ENCODE measurements at regions not wholly inside any gene's neighbourhood (a gene's known extent, or its start where the extent isn't known, plus 50 kb on each side); places are given as distances from the start of the nearest gene placed in this dataset.

DNA sequence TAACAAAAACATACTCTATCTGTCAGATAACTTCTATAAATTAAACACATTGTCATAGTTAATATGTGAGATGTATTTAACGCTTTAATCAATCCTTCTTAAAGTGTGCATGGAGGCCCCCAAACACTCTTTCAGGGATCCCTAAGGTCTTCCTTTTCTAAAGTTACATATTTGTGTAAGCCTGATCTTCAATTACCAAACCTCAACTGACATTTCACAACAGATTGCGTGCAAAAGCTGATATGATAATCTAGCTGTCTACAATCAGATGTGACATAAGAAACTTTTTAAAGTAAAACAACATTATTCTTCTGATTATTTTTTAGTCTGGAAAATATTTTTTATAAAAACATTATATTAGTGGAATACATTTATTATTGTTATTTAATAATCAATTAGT lies 1850.4 kb downstream of the OLFM4 start:
- no peak overlapping the region for H3K27ac Mint-ChIP-seq
- ATAC-seq (replicated peaks), result no peak

DNA sequence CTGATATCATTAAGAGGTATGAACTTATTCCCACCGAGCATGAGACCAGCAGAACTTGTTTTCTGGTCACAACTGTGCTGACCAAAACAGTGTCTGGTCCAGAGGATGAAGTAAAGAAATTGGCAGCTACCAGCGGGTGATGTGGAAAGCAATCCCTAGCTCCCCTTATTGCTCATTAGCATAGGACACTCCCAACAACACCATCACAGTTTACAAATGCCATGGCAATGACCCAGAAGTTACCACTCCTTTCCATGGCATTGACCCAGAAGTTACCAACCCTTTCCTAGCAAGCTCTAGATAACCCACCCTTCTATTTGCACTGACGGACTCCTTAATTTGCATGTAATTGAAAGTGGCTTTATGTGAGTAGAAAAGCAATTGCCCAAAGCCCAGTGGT lies 1856.1 kb downstream of the OLFM4 start:
- H3K27ac Mint-ChIP-seq, result no peak overlapping the region
- ATAC-seq (replicated peaks), result no peak
- no peaks in the 10 kb centered on the region for H3K4me1 Mint-ChIP-seq

More for the DNA sequence above, 1850.4 kb downstream of the OLFM4 start:
- H3K9me3 Mint-ChIP-seq, result peaks cover 12% of the 10 kb centered on the region
- no peak overlapping the region for H3K4me3 Mint-ChIP-seq
- H3K36me3 Mint-ChIP-seq (ENCODE audit: low read depth), result no peaks in the 10 kb centered on the region
- H3K27me3 Mint-ChIP-seq, result no peaks in the 10 kb centered on the region
- H3K4me1 Mint-ChIP-seq, result no peaks in the 10 kb centered on the region

GRCh38 chr13:54890976-54891375 lies 1862.4 kb downstream of the OLFM4 start:
- Mint-ChIP-seq H3K9me3 (peaks cover 25% of the 10 kb centered on the region), H3K36me3 (ENCODE audit: low read depth) (no peaks in the 10 kb centered on the region), H3K27me3 (no peaks in the 10 kb centered on the region), H3K4me3 (no peak overlapping the region), H3K27ac (no peak overlapping the region), H3K4me1 (no peaks in the 10 kb centered on the region)
- ATAC-seq (replicated peaks), result no peak

More for the DNA sequence above, 1856.1 kb downstream of the OLFM4 start:
- no peak overlapping the region for H3K4me3 Mint-ChIP-seq
- peaks cover 13% of the 10 kb centered on the region for H3K9me3 Mint-ChIP-seq
- no peaks in the 10 kb centered on the region for H3K36me3 Mint-ChIP-seq (ENCODE audit: low read depth)
- H3K27me3 Mint-ChIP-seq, result no peaks in the 10 kb centered on the region

- no peak overlapping the region for H3K27ac Mint-ChIP-seq
- H3K27me3 Mint-ChIP-seq, result no peaks in the 10 kb centered on the region
- no peak overlapping the region for H3K4me3 Mint-ChIP-seq
- H3K9me3 Mint-ChIP-seq, result peaks cover 8% of the 10 kb centered on the region
- no peak for ATAC-seq (replicated peaks)
- no peaks in the 10 kb centered on the region for H3K4me1 Mint-ChIP-seq
- H3K36me3 Mint-ChIP-seq (ENCODE audit: low read depth), result no peaks in the 10 kb centered on the region
These were observed 1872.7 kb downstream of the OLFM4 start for GRCh38 chr13:54901316-54901715.

DNA sequence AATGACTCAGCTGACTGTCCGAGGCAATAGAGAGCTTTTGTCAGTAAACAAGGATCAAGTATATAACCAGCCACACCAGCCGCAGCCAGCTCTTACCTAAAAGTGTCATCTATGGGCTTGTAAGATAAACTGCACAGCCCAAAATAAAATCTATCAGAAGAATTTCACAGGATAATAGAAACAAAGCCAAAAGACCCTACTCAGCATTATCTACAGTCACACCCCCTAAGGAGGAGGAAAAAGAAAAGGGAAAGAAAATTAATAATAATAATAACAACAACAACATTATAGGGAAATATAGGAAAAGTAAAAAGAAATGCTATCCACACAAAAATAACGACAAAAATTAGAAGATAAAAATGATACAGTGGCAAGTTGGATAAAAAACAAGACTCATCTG lies 1883.8 kb downstream of the OLFM4 start:
- peaks cover 27% of the 10 kb centered on the region for H3K9me3 Mint-ChIP-seq
- no peaks in the 10 kb centered on the region for H3K36me3 Mint-ChIP-seq (ENCODE audit: low read depth)
- H3K27me3 Mint-ChIP-seq, result no peaks in the 10 kb centered on the region
- no peak overlapping the region for H3K27ac Mint-ChIP-seq
- no peak overlapping the region for H3K4me3 Mint-ChIP-seq
- no peak for ATAC-seq (replicated peaks)
- no peaks in the 10 kb centered on the region for H3K4me1 Mint-ChIP-seq

- no peaks in the 10 kb centered on the region for H3K27me3 Mint-ChIP-seq
- no peak overlapping the region for H3K27ac Mint-ChIP-seq
- H3K36me3 Mint-ChIP-seq (ENCODE audit: low read depth), result no peaks in the 10 kb centered on the region
- peaks cover 27% of the 10 kb centered on the region for H3K9me3 Mint-ChIP-seq
- no peak for ATAC-seq (replicated peaks)
- H3K4me1 Mint-ChIP-seq, result no peaks in the 10 kb centered on the region
- no peak overlapping the region for H3K4me3 Mint-ChIP-seq
These were observed 1885.1 kb downstream of the OLFM4 start for GRCh38 chr13:54913668-54914067.

GRCh38 chr13:54927538-54927937 lies 1898.9 kb downstream of the OLFM4 start:
- ATAC-seq (replicated peaks), result no peak
- no peak overlapping the region for H3K27ac Mint-ChIP-seq
- no peak overlapping the region for H3K4me3 Mint-ChIP-seq

DNA sequence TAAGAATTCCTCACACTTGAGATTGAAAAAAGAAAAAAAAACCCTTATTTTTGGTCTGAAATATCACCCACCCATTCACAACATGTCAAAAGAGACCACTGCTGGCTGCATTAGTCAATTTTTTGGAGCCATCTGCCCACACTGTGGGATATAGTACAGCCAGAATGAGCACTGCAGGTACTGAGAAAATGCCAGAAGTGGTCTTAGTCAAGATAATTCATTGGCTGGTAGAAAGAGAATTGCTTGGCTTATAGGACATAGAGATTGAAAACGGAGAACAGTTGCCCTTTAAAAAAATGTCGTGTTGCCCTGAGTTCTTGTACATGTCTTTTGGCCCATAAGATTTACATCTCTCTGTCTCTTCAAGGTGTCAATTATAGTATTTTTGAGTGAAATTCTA lies 1899.5 kb downstream of the OLFM4 start:
- no peaks in the 10 kb centered on the region for H3K27me3 Mint-ChIP-seq

More at GRCh38 chr13:54927538-54927937, 1898.9 kb downstream of the OLFM4 start:
- Mint-ChIP-seq H3K36me3 (ENCODE audit: low read depth) (no peaks in the 10 kb centered on the region), H3K9me3 (peaks cover 16% of the 10 kb centered on the region), H3K27me3 (no peaks in the 10 kb centered on the region), H3K4me1 (no peaks in the 10 kb centered on the region)

DNA sequence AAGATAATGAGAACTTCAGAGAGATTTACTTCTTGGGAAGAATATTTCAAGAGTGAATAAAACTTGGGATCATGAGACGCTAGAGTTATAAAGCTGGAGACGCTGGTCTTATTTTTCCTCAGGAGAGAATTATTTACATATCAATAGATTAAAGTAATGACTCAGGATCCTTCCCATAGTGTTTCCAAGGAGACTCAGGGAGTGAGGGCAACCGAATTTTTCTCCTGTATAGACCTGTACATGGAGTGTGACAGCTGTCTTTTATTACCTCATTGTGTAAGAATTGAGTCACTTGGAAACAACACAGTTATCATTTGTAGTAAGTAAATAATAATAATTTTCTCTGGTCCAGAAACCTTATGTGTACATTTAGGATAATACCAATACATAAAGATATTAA lies 1905.5 kb downstream of the OLFM4 start:
- Mint-ChIP-seq H3K27ac (no peak overlapping the region), H3K9me3 (peaks cover 17% of the 10 kb centered on the region), H3K27me3 (no peaks in the 10 kb centered on the region), H3K4me3 (no peak overlapping the region), H3K36me3 (ENCODE audit: low read depth) (no peaks in the 10 kb centered on the region), H3K4me1 (no peaks in the 10 kb centered on the region)
- no peak for ATAC-seq (replicated peaks)

More for the DNA sequence above, 1899.5 kb downstream of the OLFM4 start:
- Mint-ChIP-seq H3K27ac (no peak overlapping the region), H3K4me3 (no peak overlapping the region), H3K36me3 (ENCODE audit: low read depth) (no peaks in the 10 kb centered on the region), H3K4me1 (no peaks in the 10 kb centered on the region), H3K9me3 (peaks cover 16% of the 10 kb centered on the region)
- ATAC-seq (replicated peaks), result no peak

- Mint-ChIP-seq H3K27me3 (no peaks in the 10 kb centered on the region), H3K36me3 (ENCODE audit: low read depth) (no peaks in the 10 kb centered on the region), H3K4me1 (no peaks in the 10 kb centered on the region), H3K27ac (no peak overlapping the region), H3K4me3 (no peak overlapping the region), H3K9me3 (peaks cover 16% of the 10 kb centered on the region)
- no peak for ATAC-seq (replicated peaks)
These were observed 1917.4 kb downstream of the OLFM4 start for GRCh38 chr13:54945973-54946372.

DNA sequence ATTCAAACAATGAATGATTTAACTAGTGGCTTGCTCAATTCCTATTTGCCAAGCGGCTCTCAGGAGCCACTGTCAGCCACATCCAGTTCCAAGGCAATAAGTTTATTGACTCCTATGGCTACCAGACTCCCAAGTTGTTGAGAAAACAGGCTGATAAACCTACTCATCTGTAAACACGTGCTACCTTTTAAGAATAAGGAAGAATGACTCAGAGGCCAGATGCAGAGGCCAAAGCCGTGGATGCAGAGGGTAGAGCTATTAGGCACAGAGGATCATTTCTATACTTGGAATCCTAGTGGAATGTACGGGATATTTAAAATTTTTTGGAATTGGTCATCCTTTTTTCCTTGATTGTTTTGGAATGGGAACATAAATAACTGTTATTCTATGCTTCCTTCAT lies 1921.1 kb downstream of the OLFM4 start:
- Mint-ChIP-seq H3K9me3 (peaks cover 11% of the 10 kb centered on the region), H3K27me3 (no peaks in the 10 kb centered on the region)

DNA sequence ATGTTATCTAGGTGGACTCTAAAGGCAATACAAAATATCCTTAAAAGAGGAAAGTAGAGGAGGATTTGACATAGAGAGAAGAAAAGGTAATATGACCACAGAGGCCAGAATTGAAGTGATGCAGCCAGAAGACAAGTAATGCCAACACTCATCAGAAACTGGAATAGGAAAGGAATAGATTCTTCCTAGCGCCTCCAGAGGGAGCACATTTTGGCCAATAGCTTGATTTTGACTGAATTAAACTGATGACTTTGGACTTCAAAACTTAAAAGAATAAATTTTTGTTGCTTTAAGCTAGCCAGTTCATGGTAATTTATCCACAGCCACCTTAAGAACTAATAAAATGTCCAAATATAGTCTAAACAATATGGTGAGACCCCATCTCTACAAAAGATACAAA lies 1921.9 kb downstream of the OLFM4 start:
- H3K9me3 Mint-ChIP-seq, result peaks cover 10% of the 10 kb centered on the region
- H3K4me3 Mint-ChIP-seq, result no peak overlapping the region
- no peaks in the 10 kb centered on the region for H3K4me1 Mint-ChIP-seq
- no peak overlapping the region for H3K27ac Mint-ChIP-seq
- no peaks in the 10 kb centered on the region for H3K27me3 Mint-ChIP-seq
- no peak for ATAC-seq (replicated peaks)
- no peaks in the 10 kb centered on the region for H3K36me3 Mint-ChIP-seq (ENCODE audit: low read depth)

More for the DNA sequence above, 1921.1 kb downstream of the OLFM4 start:
- ATAC-seq (replicated peaks), result no peak
- Mint-ChIP-seq H3K4me1 (no peaks in the 10 kb centered on the region), H3K27ac (no peak overlapping the region), H3K4me3 (no peak overlapping the region), H3K36me3 (ENCODE audit: low read depth) (no peaks in the 10 kb centered on the region)

DNA sequence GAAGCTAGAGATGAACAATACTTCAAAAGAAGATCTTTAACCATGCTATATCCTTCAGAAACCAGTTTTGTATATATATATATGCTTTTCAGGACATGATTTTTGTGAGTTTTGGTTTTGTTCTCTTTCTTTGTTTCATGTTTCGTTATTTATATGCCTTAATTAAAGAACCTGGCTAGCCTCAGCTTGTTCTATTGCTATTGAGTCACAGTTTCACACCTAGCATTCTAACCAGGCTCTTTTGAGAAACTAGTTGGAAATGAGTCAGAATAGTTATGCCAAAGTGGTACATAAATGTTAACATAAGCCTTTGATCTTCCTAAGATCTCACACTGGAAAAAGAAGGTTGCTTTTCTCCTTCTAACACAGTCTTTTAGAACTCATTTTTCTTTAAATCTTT lies 1925.2 kb downstream of the OLFM4 start:
- H3K36me3 Mint-ChIP-seq (ENCODE audit: low read depth), result no peaks in the 10 kb centered on the region
- H3K4me1 Mint-ChIP-seq, result no peaks in the 10 kb centered on the region
- peaks cover 9% of the 10 kb centered on the region for H3K9me3 Mint-ChIP-seq
- no peak overlapping the region for H3K27ac Mint-ChIP-seq
- H3K4me3 Mint-ChIP-seq, result no peak overlapping the region
- no peaks in the 10 kb centered on the region for H3K27me3 Mint-ChIP-seq
- ATAC-seq (replicated peaks), result peak; percentile 60

DNA sequence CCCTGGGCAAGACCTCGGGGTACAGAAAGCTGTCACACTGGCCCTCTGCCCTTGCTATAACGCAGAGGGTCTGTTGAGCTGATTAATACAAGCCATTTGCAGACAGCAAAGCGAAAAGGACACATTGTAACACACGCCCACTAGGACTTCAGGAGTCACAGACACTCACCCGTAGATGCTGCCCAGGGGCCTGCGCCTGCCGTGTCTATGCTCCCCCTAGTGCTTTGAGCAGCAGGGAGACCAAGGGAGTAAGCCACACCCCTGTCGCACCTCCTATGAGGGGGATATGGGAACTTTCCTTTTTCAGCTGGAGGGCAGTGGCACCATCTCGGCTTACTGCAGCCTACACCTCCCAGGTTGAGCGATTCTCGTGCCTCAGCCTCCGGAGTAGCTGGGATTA lies 1930.2 kb downstream of the OLFM4 start:
- Mint-ChIP-seq H3K36me3 (ENCODE audit: low read depth) (no peaks in the 10 kb centered on the region), H3K27me3 (no peaks in the 10 kb centered on the region), H3K9me3 (peaks cover 16% of the 10 kb centered on the region), H3K4me3 (no peak overlapping the region), H3K27ac (no peak overlapping the region), H3K4me1 (no peaks in the 10 kb centered on the region)
- ATAC-seq (replicated peaks), result no peak

DNA sequence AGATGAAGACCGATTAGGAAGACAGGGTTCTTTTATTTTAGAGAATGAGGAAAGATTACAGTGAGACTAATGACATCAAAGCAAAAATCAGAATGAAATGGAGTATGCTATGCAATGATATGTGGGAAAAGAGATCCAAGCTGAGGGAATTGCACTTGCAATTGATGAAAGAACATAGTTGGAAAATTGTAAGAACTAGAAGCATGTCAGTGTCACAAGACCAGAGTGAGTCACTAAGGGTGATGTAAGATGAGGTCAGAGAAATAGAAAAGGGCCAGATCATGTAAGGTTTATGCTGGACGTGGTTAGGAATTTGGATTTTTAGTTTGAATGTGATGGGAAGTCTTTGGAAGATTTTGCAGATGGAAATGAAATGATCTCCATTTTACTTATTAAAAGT lies 1937.3 kb downstream of the OLFM4 start:
- no peaks in the 10 kb centered on the region for H3K27me3 Mint-ChIP-seq
- H3K4me1 Mint-ChIP-seq, result no peaks in the 10 kb centered on the region
- H3K27ac Mint-ChIP-seq, result no peak overlapping the region
- no peaks in the 10 kb centered on the region for H3K36me3 Mint-ChIP-seq (ENCODE audit: low read depth)
- no peak for ATAC-seq (replicated peaks)
- H3K9me3 Mint-ChIP-seq, result peaks cover 13% of the 10 kb centered on the region
- no peak overlapping the region for H3K4me3 Mint-ChIP-seq

GRCh38 chr13:54972838-54973237 lies 1944.2 kb downstream of the OLFM4 start:
- Mint-ChIP-seq H3K9me3 (peaks cover 8% of the 10 kb centered on the region), H3K27me3 (no peaks in the 10 kb centered on the region), H3K4me1 (no peaks in the 10 kb centered on the region), H3K4me3 (no peak overlapping the region), H3K27ac (no peak overlapping the region), H3K36me3 (ENCODE audit: low read depth) (no peaks in the 10 kb centered on the region)
- ATAC-seq (replicated peaks), result no peak

Data from activated T-helper 17 cell treated with anti-CD3 and anti-CD28 coated beads, Interleukin-2, amount 50 U/mL, for 72 hours (primary cell).